ENCODE measurements at regions not wholly inside any gene's neighbourhood (a gene's known extent, or its start where the extent isn't known, plus 50 kb on each side); places are given as distances from the start of the nearest gene placed in this dataset.

DNA sequence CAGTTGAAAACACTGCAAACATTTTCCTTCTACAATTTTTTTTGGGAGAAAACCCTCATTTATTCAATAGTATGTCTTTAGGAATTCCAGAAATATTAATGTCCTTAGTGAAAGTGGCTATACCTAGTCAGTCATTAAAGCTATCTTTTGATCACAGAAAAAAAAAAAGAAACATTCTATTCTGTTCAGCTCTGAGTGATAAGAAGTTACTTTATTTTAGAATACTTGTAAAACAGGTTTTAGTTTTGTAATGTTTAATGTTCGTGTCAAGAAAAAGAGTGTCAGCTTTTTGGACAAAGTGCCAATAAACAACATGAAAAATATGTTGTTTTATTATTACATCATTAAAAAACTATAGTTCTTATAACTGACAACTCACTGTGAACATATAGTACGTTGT lies 240.4 kb downstream of the OGFRL1 start:
- WGBS (ENCODE audit: extremely low coverage, insufficient read length, low lambda C conversion rate): no CpG with 5 or more reads among the region's 2 CpGs
- Histone ChIP-seq H4K91ac (ENCODE audit: insufficient read length, low read depth, low read length) (no peak overlapping the region), H4K8ac (replicated peaks; ENCODE audit: insufficient read length, low read depth, low read length) (no peak overlapping the region), H3K79me2 (ENCODE audit: insufficient read depth, low read length) (no peaks in the 10 kb centered on the region), H2AFZ (ENCODE audit: low read length) (no peak overlapping the region), H3K4me2 (ENCODE audit: insufficient read depth, insufficient read length, low read length) (no peak overlapping the region), H2BK20ac (ENCODE audit: low read depth, low read length, poor library complexity, severe bottlenecking) (no peak overlapping the region), H3K4ac (ENCODE audit: low read depth, low read length) (no peak overlapping the region), H2BK120ac (ENCODE audit: low read depth, low read length, poor library complexity, severe bottlenecking) (no peak overlapping the region), H3K27ac (ENCODE audit: insufficient read length, low read depth, low read length) (no peak overlapping the region), H3K14ac (ENCODE audit: insufficient read depth, low read length) (no peak overlapping the region), H3K27me3 (ENCODE audit: insufficient read depth, low read length) (no peaks in the 10 kb centered on the region), H3K18ac (ENCODE audit: insufficient read length, low read depth, low read length) (no peak overlapping the region), H3T11ph (ENCODE audit: low read length) (no peak overlapping the region), H3K23me2 (ENCODE audit: insufficient read length, low read depth, low read length, poor library complexity, severe bottlenecking) (no peaks in the 10 kb centered on the region), H3K23ac (ENCODE audit: insufficient read length, low read depth, low read length) (no peak overlapping the region), H3K79me1 (ENCODE audit: insufficient read depth, low read depth, low read length, poor library complexity, severe bottlenecking) (no peaks in the 10 kb centered on the region), H3K9me3 (ENCODE audit: control insufficient read depth, low read depth, low read length) (no peaks in the 10 kb centered on the region), H3K56ac (ENCODE audit: insufficient read length, low read depth, low read length) (no peak overlapping the region), H2BK5ac (ENCODE audit: insufficient read length, low read length) (no peak overlapping the region), H4K5ac (ENCODE audit: insufficient read length, low read depth, low read length) (no peak overlapping the region), H3K9ac (ENCODE audit: extremely low read depth, insufficient read length, low read length) (no peak overlapping the region), H2BK15ac (ENCODE audit: low read depth, low read length) (no peak overlapping the region), H3K4me1 (ENCODE audit: insufficient read depth, low read length) (no peaks in the 10 kb centered on the region), H2AK5ac (ENCODE audit: insufficient read length, low read length) (no peak overlapping the region), H2BK12ac (ENCODE audit: insufficient read length, low read depth, low read length) (no peak overlapping the region), H4K20me1 (ENCODE audit: control insufficient read depth, insufficient read depth, insufficient read length) (no peaks in the 10 kb centered on the region)
- Mint-ChIP-seq H3K27ac (no peak overlapping the region), H3K27me3 (ENCODE audit: low read depth) (no peaks in the 10 kb centered on the region), H3K4me1 (peaks cover 0 to 3% of the 10 kb centered on the region in 2 experiments; a peak in 1 of 4 replicates), H3K4me3 (no peak overlapping the region), H3K36me3 (ENCODE audit: insufficient read depth in 1 of 3, low read depth in 3 of 3) (no peaks in the 10 kb centered on the region), H3K9me3 (no peaks in the 10 kb centered on the region)
- no peak for TF ChIP-seq CTCF (conservative IDR thresholded peaks at IDR 0.05)
- no peak for DNase-seq
